Activated gamma-delta T cell treated with anti-CD3 and anti-CD28 coated beads, Interleukin-2, amount 50 U/mL, for 16 hours (primary cell): ENCODE measurements at regions not wholly inside any gene's neighbourhood (a gene's known extent, or its start where the extent isn't known, plus 50 kb on each side); places are given as distances from the start of the nearest gene placed in this dataset.
"Not testable (repeated sequence)": the region's sequence is repeated elsewhere in the genome, so short reads cannot be mapped to it uniquely, and the experiment has no call there.

Experiments used
- DNase-seq: peaks from one replicate; pipeline ENCODE4 v3.0.0-alpha.2; 2020; ENCODE audit warnings: low read depth

GRCh38 chr2:225244933-225245332 lies 154.6 kb upstream of the NYAP2 start:
- DNase-seq = no peak

- no peak for DNase-seq
Observed at GRCh38 chr2:225236769-225237323, 162.7 kb upstream of the NYAP2 start.

GRCh38 chr2:225233234-225233633 lies 166.3 kb upstream of the NYAP2 start:
- DNase-seq = no peak

- no peak for DNase-seq
Observed at GRCh38 chr2:225231900-225232299, 167.6 kb upstream of the NYAP2 start.

GRCh38 chr2:225229346-225229745 lies 170.2 kb upstream of the NYAP2 start:
- DNase-seq = not testable (repeated sequence)

- DNase-seq = no peak
Observed at GRCh38 chr2:225226441-225226840, 173.1 kb upstream of the NYAP2 start.

GRCh38 chr2:225223301-225223700 lies 176.2 kb upstream of the NYAP2 start:
- DNase-seq = no peak

- no peak for DNase-seq
Observed at GRCh38 chr2:225207471-225207870, 165.2 kb upstream of the DOCK10 start.

- no peak for DNase-seq
Observed at GRCh38 chr2:225207043-225207442, 164.8 kb upstream of the DOCK10 start.

GRCh38 chr2:225196579-225196978 lies 154.3 kb upstream of the DOCK10 start:
- DNase-seq = no peak

- no peak for DNase-seq
Observed at GRCh38 chr2:225192869-225193268, 150.6 kb upstream of the DOCK10 start.

- no peak for DNase-seq
Observed at GRCh38 chr2:225190987-225191386, 148.7 kb upstream of the DOCK10 start.

- DNase-seq = no peak
Observed at GRCh38 chr2:225184948-225185347, 142.7 kb upstream of the DOCK10 start.

GRCh38 chr2:225182126-225182525 lies 139.9 kb upstream of the DOCK10 start:
- no peak for DNase-seq

- DNase-seq = no peak
Observed at GRCh38 chr2:225177098-225177497, 134.8 kb upstream of the DOCK10 start.

- DNase-seq = no peak
Observed at GRCh38 chr2:225173909-225174308, 131.6 kb upstream of the DOCK10 start.

- DNase-seq = no peak
Observed at GRCh38 chr2:225171350-225171749, 129.1 kb upstream of the DOCK10 start.

GRCh38 chr2:225170162-225170561 lies 127.9 kb upstream of the DOCK10 start:
- no peak for DNase-seq

- DNase-seq = no peak
Observed at GRCh38 chr2:225169396-225169795, 127.1 kb upstream of the DOCK10 start.

- DNase-seq = no peak
Observed at GRCh38 chr2:225165052-225165451, 122.8 kb upstream of the DOCK10 start.

- DNase-seq = no peak
Observed at GRCh38 chr2:225164401-225165050, 122.3 kb upstream of the DOCK10 start.

- no peak for DNase-seq
Observed at GRCh38 chr2:225158360-225158759, 116.1 kb upstream of the DOCK10 start.

- no peak for DNase-seq
Observed at GRCh38 chr2:225156853-225157451, 114.7 kb upstream of the DOCK10 start.

- no peak for DNase-seq
Observed at GRCh38 chr2:225140723-225141122, 98.5 kb upstream of the DOCK10 start.
